GM23338 (cell line): ENCODE measurements at regions not wholly inside any gene's neighbourhood (a gene's known extent, or its start where the extent isn't known, plus 50 kb on each side); places are given as distances from the start of the nearest gene placed in this dataset.

Experiments
- ATAC-seq: fragments of 200-7000 bp; cut with Tn5 transposase; 3 replicates; pipeline ENCODE4 v1.9.1; 2020
- DNase-seq: peaks from one replicate; pipeline ENCODE4 v3.0.0-alpha.2; 2015; ENCODE audit warnings: low spot score
- H2AFZ ChIP-seq: fragments of 200-600 bp; sonication (generic); 2 replicates; pipeline ENCODE4 v1.8.0; 2016; ENCODE audit warnings: antibody characterized with exemption, mild to moderate bottlenecking, moderate library complexity
- H3F3A ChIP-seq: fragments of 200-600 bp; sonication (generic); replicated peaks from 2 replicates; pipeline ENCODE4 v1.8.0; 2017; ENCODE audit warnings: antibody characterized with exemption, mixed run types, low read depth
- H3K27ac ChIP-seq: fragments of 200-600 bp; sonication (generic); 2 replicates; pipeline ENCODE4 v1.6.1; 2016; ENCODE audit warnings: low read depth
- H3K27me3 ChIP-seq: fragments of 200-600 bp; sonication (generic); 2 replicates; pipeline ENCODE4 v1.8.0; 2016; ENCODE audit warnings: mild to moderate bottlenecking, mixed run types, moderate library complexity; ENCODE audit not compliant: insufficient read depth
- H3K36me3 ChIP-seq: fragments of 200-600 bp; sonication (generic); 2 replicates; pipeline ENCODE4 v1.8.0; 2016; ENCODE audit warnings: mild to moderate bottlenecking; ENCODE audit not compliant: insufficient read depth
- H3K4me1 ChIP-seq: fragments of 200-600 bp; sonication (generic); 2 replicates; pipeline ENCODE4 v1.8.0; 2016; ENCODE audit warnings: mild to moderate bottlenecking, moderate library complexity; ENCODE audit not compliant: insufficient read depth
- H3K4me2 ChIP-seq: fragments of 200-600 bp; sonication (generic); 2 replicates; pipeline ENCODE4 v1.7.1; 2017; ENCODE audit warnings: mixed run types
- H3K4me3 ChIP-seq: fragments of 200-600 bp; sonication (generic); 2 replicates; pipeline ENCODE4 v1.6.1; 2016; ENCODE audit warnings: mixed run types
- H3K79me2 ChIP-seq: fragments of 200-600 bp; sonication (generic); replicated peaks from 2 replicates; pipeline ENCODE4 v1.8.0; 2017; ENCODE audit warnings: mild to moderate bottlenecking; ENCODE audit not compliant: insufficient read depth
- H3K9me2 ChIP-seq: fragments of 200-600 bp; sonication (generic); 2 replicates; pipeline ENCODE4 v1.8.0; 2017; ENCODE audit not compliant: insufficient read depth
- H4K20me1 ChIP-seq: fragments of 200-600 bp; sonication (generic); replicated peaks from 2 replicates; pipeline ENCODE4 v1.8.0; 2017; ENCODE audit warnings: mild to moderate bottlenecking; ENCODE audit not compliant: insufficient read depth
- H3K27ac Mint-ChIP-seq: 2 replicates; pipeline ENCODE4 v1.8.0; 2020; ENCODE audit warnings: inconsistent platforms, mild to moderate bottlenecking, moderate library complexity, mixed read lengths
- H3K27me3 Mint-ChIP-seq: 3 replicates; pipeline ENCODE4 v1.8.0; 2022; ENCODE audit warnings: low read depth, mild to moderate bottlenecking, moderate library complexity, mixed read lengths, inconsistent platforms; ENCODE audit not compliant: insufficient read depth, poor library complexity
- H3K36me3 Mint-ChIP-seq: 3 replicates; pipeline ENCODE4 v1.8.0; 2021; ENCODE audit warnings: low read depth, mild to moderate bottlenecking, inconsistent platforms, moderate library complexity, mixed read lengths
- H3K4me1 Mint-ChIP-seq: 3 replicates; pipeline ENCODE4 v1.8.0; 2020; ENCODE audit warnings: mild to moderate bottlenecking, inconsistent platforms, mixed read lengths
- H3K4me3 Mint-ChIP-seq: 3 replicates; pipeline ENCODE4 v1.8.0; 2021; ENCODE audit warnings: moderate library complexity, mild to moderate bottlenecking, inconsistent platforms, mixed read lengths
- H3K9me3 Mint-ChIP-seq: 3 replicates; pipeline ENCODE4 v1.8.0; 2020; ENCODE audit warnings: moderate library complexity, mild to moderate bottlenecking, inconsistent platforms, mixed read lengths
- EZH2 ChIP-seq: fragments of 200-600 bp; sonication (generic); IDR thresholded peaks from one replicate; pipeline ENCODE4 v1.8.0; 2017; ENCODE audit warnings: antibody characterized with exemption, mild to moderate bottlenecking, low read depth; ENCODE audit not compliant: unreplicated experiment
- EZH2phosphoT487 ChIP-seq: fragments of 200-600 bp; sonication (generic); IDR thresholded peaks from one replicate; pipeline ENCODE4 v1.8.1; 2018; ENCODE audit warnings: antibody characterized with exemption; ENCODE audit not compliant: unreplicated experiment
- JUNB ChIP-seq: IDR thresholded peaks from one replicate; pipeline ENCODE4 v1.6.1; 2016; ENCODE audit warnings: antibody characterized with exemption; ENCODE audit not compliant: unreplicated experiment
- POLR2AphosphoS5 ChIP-seq: IDR thresholded peaks from 2 replicates; pipeline ENCODE4 v1.6.1; 2016; ENCODE audit warnings: antibody characterized with exemption, low read depth
- REST ChIP-seq: IDR thresholded peaks from one replicate; pipeline ENCODE4 v1.6.1; 2018; ENCODE audit warnings: antibody characterized with exemption; ENCODE audit not compliant: unreplicated experiment
- STAT1 ChIP-seq: IDR thresholded peaks from one replicate; pipeline ENCODE4 v1.6.1; 2016; ENCODE audit warnings: antibody characterized with exemption; ENCODE audit not compliant: unreplicated experiment
- ZNF331 ChIP-seq: fragments of 250-450 bp; sonication (Bioruptor Pico); IDR thresholded peaks from 2 replicates; pipeline ENCODE4 v1.5.0; 2020; ENCODE audit warnings: low read depth, mild to moderate bottlenecking, moderate library complexity
- TF ChIP-seq, protein P1 (sequence below), 2 experiments: fragments of 200-600 bp in 1 of 2; sonication (generic) in 1 of 2; conservative IDR thresholded peaks; 2 replicates each; pipeline versions ENCODE4 v1.5.1 to v1.6.1; 2016 to 2017; ENCODE audit warnings: antibody characterized with exemption in 2 of 2, low read depth in 2 of 2, mild to moderate bottlenecking in 2 of 2, moderate library complexity in 1 of 2

- no peaks in the 10 kb centered on the region for H4K20me1 ChIP-seq
- no peaks in the 10 kb centered on the region for H3K36me3 Mint-ChIP-seq
- H3K27ac ChIP-seq, result no peak overlapping the region
- no peak overlapping the region for H2AFZ ChIP-seq
- no peak overlapping the region for H3K4me2 ChIP-seq
- H3F3A ChIP-seq, result no peaks in the 10 kb centered on the region
- H3K27ac Mint-ChIP-seq, result no peak overlapping the region
- H3K4me1 Mint-ChIP-seq, result peaks cover 13% of the 10 kb centered on the region
- H3K4me1 ChIP-seq, result no peaks in the 10 kb centered on the region
- H3K4me3 ChIP-seq, result no peak overlapping the region
- ATAC-seq (no peak), DNase-seq (no peak)
- H3K27me3 Mint-ChIP-seq, result peaks cover 6% of the 10 kb centered on the region
- H3K9me2 ChIP-seq, result no peaks in the 10 kb centered on the region
- H3K4me3 Mint-ChIP-seq, result no peak overlapping the region
- H3K36me3 ChIP-seq, result no peaks in the 10 kb centered on the region
- no peaks in the 10 kb centered on the region for H3K9me3 Mint-ChIP-seq
- H3K27me3 ChIP-seq, result no peaks in the 10 kb centered on the region
- TF ChIP-seq, protein P1, sequence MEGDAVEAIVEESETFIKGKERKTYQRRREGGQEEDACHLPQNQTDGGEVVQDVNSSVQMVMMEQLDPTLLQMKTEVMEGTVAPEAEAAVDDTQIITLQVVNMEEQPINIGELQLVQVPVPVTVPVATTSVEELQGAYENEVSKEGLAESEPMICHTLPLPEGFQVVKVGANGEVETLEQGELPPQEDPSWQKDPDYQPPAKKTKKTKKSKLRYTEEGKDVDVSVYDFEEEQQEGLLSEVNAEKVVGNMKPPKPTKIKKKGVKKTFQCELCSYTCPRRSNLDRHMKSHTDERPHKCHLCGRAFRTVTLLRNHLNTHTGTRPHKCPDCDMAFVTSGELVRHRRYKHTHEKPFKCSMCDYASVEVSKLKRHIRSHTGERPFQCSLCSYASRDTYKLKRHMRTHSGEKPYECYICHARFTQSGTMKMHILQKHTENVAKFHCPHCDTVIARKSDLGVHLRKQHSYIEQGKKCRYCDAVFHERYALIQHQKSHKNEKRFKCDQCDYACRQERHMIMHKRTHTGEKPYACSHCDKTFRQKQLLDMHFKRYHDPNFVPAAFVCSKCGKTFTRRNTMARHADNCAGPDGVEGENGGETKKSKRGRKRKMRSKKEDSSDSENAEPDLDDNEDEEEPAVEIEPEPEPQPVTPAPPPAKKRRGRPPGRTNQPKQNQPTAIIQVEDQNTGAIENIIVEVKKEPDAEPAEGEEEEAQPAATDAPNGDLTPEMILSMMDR (conservative IDR thresholded peaks at IDR 0.05; ENCODE audit: low read depth in 2 of 2), result peak; percentile 21 to 55; a peak in 3 of 4 replicates
- no peak for TF ChIP-seq JUNB
- H3K79me2 ChIP-seq, result no peaks in the 10 kb centered on the region
These were observed 53.5 kb upstream of the PTPN1 start for GRCh38 chr20:50456452-50457324.

DNA sequence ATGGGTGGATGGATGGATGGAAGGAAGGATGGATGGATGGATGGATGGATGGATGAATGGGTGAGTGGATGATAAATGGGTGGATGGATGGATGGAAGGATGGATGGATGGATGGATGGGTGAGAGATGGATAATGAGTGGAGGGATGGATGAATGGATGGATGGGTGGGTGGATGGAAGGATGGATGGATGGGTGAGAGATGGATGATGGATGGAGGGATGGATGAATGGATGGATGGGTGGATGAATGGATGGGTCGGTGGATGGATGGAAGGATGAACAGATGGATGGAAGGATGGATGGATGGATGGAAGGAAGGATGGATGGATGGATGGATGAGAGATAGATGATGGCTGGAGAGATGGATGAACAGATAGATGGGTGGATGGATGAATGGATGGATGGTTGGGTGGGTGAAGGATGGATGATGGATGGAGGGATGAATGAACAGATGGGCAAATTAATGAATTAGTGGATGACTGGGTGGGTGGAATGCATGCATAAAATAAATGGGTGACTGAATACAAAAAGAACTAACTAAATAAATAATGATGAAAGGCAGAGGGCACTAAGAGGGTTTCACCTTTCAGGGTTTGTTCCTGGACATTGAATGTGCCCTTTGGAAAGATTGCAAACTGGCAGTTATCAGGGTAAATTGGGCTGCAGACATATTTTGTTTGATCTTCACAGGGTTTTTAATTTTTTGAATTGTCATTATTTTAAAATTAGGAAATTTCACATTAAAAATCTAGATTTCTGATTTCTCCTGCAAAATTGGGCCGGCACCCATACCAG is 50.9 kb upstream of the PTPN1 start:
- H3K36me3 ChIP-seq, result no peaks in the 10 kb centered on the region
- no peaks in the 10 kb centered on the region for H3K9me3 Mint-ChIP-seq
- H3K9me2 ChIP-seq, result no peaks in the 10 kb centered on the region
- H3K4me1 Mint-ChIP-seq, result peaks cover 13% of the 10 kb centered on the region
- H3K79me2 ChIP-seq, result no peaks in the 10 kb centered on the region
- no peak overlapping the region for H2AFZ ChIP-seq
- H3K27me3 Mint-ChIP-seq, result peaks cover 6% of the 10 kb centered on the region
- H3K4me2 ChIP-seq, result no peak overlapping the region
- H3K4me3 Mint-ChIP-seq, result no peak overlapping the region
- no peak overlapping the region for H3K27ac ChIP-seq
- no peak overlapping the region for H3K4me3 ChIP-seq
- ATAC-seq (no peak), DNase-seq (no peak)
- no peaks in the 10 kb centered on the region for H3F3A ChIP-seq
- no peak overlapping the region for H3K27ac Mint-ChIP-seq
- TF ChIP-seq EZH2 (no peak), STAT1 (no peak), JUNB (no peak), ZNF331 (CRISPR knock-in tag) (no peak), EZH2phosphoT487 (no peak), REST (no peak), POLR2AphosphoS5 (no peak)
- TF ChIP-seq, protein P1 (conservative IDR thresholded peaks at IDR 0.05; ENCODE audit: low read depth in 2 of 2), result no peak
- no peaks in the 10 kb centered on the region for H3K4me1 ChIP-seq
- H3K27me3 ChIP-seq, result no peaks in the 10 kb centered on the region
- no peaks in the 10 kb centered on the region for H3K36me3 Mint-ChIP-seq
- H4K20me1 ChIP-seq, result no peaks in the 10 kb centered on the region
